ENCODE measurements at regions not wholly inside any gene's neighbourhood (a gene's known extent, or its start where the extent isn't known, plus 50 kb on each side); places are given as distances from the start of the nearest gene placed in this dataset.

GRCh38 chr7:148472406-148472805, 118.2 kb upstream of the C7orf33 start:
- ATAC-seq (ENCODE audit: low read depth in 2 of 2): no peak

GRCh38 chr7:148473703-148474480, 116.7 kb upstream of the C7orf33 start:
- Mint-ChIP-seq H3K36me3 (no peaks in the 10 kb centered on the region), H3K4me3 (no peak overlapping the region), H3K9me3 (peaks cover 0 to 2% (median 0%) of the 10 kb centered on the region in 7 donors), H3K4me1 (peaks cover 0 to 5% (median 0%) of the 10 kb centered on the region in 3 donors), H3K27me3 (peaks cover 0 to 15% (median 9%) of the 10 kb centered on the region in 3 donors), H3K27ac (peak overlapping the region in 2 of 6 donors; percentile 27 to 30)
- DNase-seq: no peak
- ATAC-seq (ENCODE audit: low read depth in 2 of 2): no peak

More at GRCh38 chr7:148472406-148472805, 118.2 kb upstream of the C7orf33 start:
- peaks cover 0 to 5% (median 0%) of the 10 kb centered on the region in 3 donors for H3K4me1 Mint-ChIP-seq
- no peak for DNase-seq
- peak overlapping the region in 2 of 6 donors; percentile 71 to 72 for H3K27ac Mint-ChIP-seq
- H3K9me3 Mint-ChIP-seq: peaks cover 0 to 2% (median 0%) of the 10 kb centered on the region in 7 donors
- H3K27me3 Mint-ChIP-seq: peaks cover 0 to 15% (median 9%) of the 10 kb centered on the region in 3 donors
- peak overlapping the region in 1 of 8 donors; percentile 11 for H3K4me3 Mint-ChIP-seq
- H3K36me3 Mint-ChIP-seq: no peaks in the 10 kb centered on the region

GRCh38 chr7:148474481-148475025, 116.0 kb upstream of the C7orf33 start:
- no peaks in the 10 kb centered on the region for H3K36me3 Mint-ChIP-seq
- H3K4me3 Mint-ChIP-seq: no peak overlapping the region
- peaks cover 0 to 2% (median 0%) of the 10 kb centered on the region in 7 donors for H3K9me3 Mint-ChIP-seq
- ATAC-seq (ENCODE audit: low read depth in 2 of 2) (no peak), DNase-seq (no peak)
- H3K4me1 Mint-ChIP-seq: peaks cover 0 to 5% (median 0%) of the 10 kb centered on the region in 3 donors
- peak overlapping the region in 2 of 6 donors; percentile 27 to 89 for H3K27ac Mint-ChIP-seq
- peaks cover 0 to 15% (median 9%) of the 10 kb centered on the region in 3 donors for H3K27me3 Mint-ChIP-seq

GRCh38 chr7:148478551-148478950, 112.0 kb upstream of the C7orf33 start:
- ATAC-seq (ENCODE audit: low read depth in 2 of 2): no peak
- Mint-ChIP-seq H3K9me3 (no peaks in the 10 kb centered on the region), H3K4me3 (no peak overlapping the region), H3K36me3 (no peaks in the 10 kb centered on the region), H3K27me3 (peaks cover 0 to 9% (median 0%) of the 10 kb centered on the region in 3 donors), H3K27ac (peak overlapping the region in 2 of 6 donors; percentile 28 to 61), H3K4me1 (peaks cover 0 to 17% (median 12%) of the 10 kb centered on the region in 3 donors)
- no peak for DNase-seq

- peaks cover 0 to 29% (median 20%) of the 10 kb centered on the region in 3 donors for H3K4me1 Mint-ChIP-seq
- no peaks in the 10 kb centered on the region for H3K36me3 Mint-ChIP-seq
- H3K27ac Mint-ChIP-seq: peak overlapping the region in 2 of 6 donors; percentile 33 to 88
- H3K27me3 Mint-ChIP-seq: no peaks in the 10 kb centered on the region
- peak in 1 of 2 donors; percentile 65 for ATAC-seq (ENCODE audit: low read depth in 2 of 2)
- H3K9me3 Mint-ChIP-seq: no peaks in the 10 kb centered on the region
- DNase-seq: no peak
- H3K4me3 Mint-ChIP-seq: peak overlapping the region in 1 of 8 donors; percentile 20
Measured at GRCh38 chr7:148480479-148481146, 110.0 kb upstream of the C7orf33 start.

- no peaks in the 10 kb centered on the region for H3K36me3 Mint-ChIP-seq
- no peaks in the 10 kb centered on the region for H3K9me3 Mint-ChIP-seq
- DNase-seq: no peak
- no peaks in the 10 kb centered on the region for H3K27me3 Mint-ChIP-seq
- peaks cover 0 to 29% (median 20%) of the 10 kb centered on the region in 3 donors for H3K4me1 Mint-ChIP-seq
- no peak overlapping the region for H3K4me3 Mint-ChIP-seq
- ATAC-seq (ENCODE audit: low read depth in 2 of 2): no peak
- H3K27ac Mint-ChIP-seq: peak overlapping the region in 1 of 6 donors; percentile 77
Measured at GRCh38 chr7:148481147-148481526, 109.4 kb upstream of the C7orf33 start.

- no peak for ATAC-seq (ENCODE audit: low read depth in 2 of 2)
- Mint-ChIP-seq H3K27me3 (no peaks in the 10 kb centered on the region), H3K27ac (peak overlapping the region in 1 of 6 donors; percentile 42), H3K4me3 (no peak overlapping the region), H3K36me3 (no peaks in the 10 kb centered on the region), H3K9me3 (no peaks in the 10 kb centered on the region), H3K4me1 (peaks cover 0 to 25% (median 20%) of the 10 kb centered on the region in 3 donors)
- DNase-seq: no peak
Measured at GRCh38 chr7:148481971-148482626, 108.5 kb upstream of the C7orf33 start.

GRCh38 chr7:148483515-148484308, 106.9 kb upstream of the C7orf33 start:
- DNase-seq (no peak), ATAC-seq (ENCODE audit: low read depth in 2 of 2) (no peak)
- no peak overlapping the region for H3K4me3 Mint-ChIP-seq
- H3K9me3 Mint-ChIP-seq: no peaks in the 10 kb centered on the region
- H3K27me3 Mint-ChIP-seq: peaks cover 0 to 5% (median 0%) of the 10 kb centered on the region in 3 donors
- peak overlapping the region in 3 of 6 donors; percentile 3 to 43 (median 14) for H3K27ac Mint-ChIP-seq
- peaks cover 0 to 24% (median 20%) of the 10 kb centered on the region in 3 donors for H3K4me1 Mint-ChIP-seq
- H3K36me3 Mint-ChIP-seq: no peaks in the 10 kb centered on the region

- ATAC-seq (ENCODE audit: low read depth in 2 of 2): no peak
- no peak for DNase-seq
- H3K4me3 Mint-ChIP-seq: no peak overlapping the region
- no peaks in the 10 kb centered on the region for H3K36me3 Mint-ChIP-seq
- peaks cover 0 to 24% (median 20%) of the 10 kb centered on the region in 3 donors for H3K4me1 Mint-ChIP-seq
- H3K27me3 Mint-ChIP-seq: peaks cover 0 to 5% (median 2%) of the 10 kb centered on the region in 3 donors
- H3K9me3 Mint-ChIP-seq: no peaks in the 10 kb centered on the region
- H3K27ac Mint-ChIP-seq: peak overlapping the region in 4 of 6 donors; percentile 12 to 88 (median 38)
Measured at GRCh38 chr7:148484486-148484885, 106.1 kb upstream of the C7orf33 start.

GRCh38 chr7:148485618-148486017, 104.9 kb upstream of the C7orf33 start:
- Mint-ChIP-seq H3K4me1 (peaks cover 0 to 19% (median 14%) of the 10 kb centered on the region in 3 donors), H3K9me3 (no peaks in the 10 kb centered on the region), H3K36me3 (no peaks in the 10 kb centered on the region), H3K27ac (no peak overlapping the region), H3K4me3 (no peak overlapping the region), H3K27me3 (peaks cover under 1 to 15% (median 9%) of the 10 kb centered on the region in 3 donors)
- ATAC-seq (ENCODE audit: low read depth in 2 of 2) (no peak), DNase-seq (no peak)

- Mint-ChIP-seq H3K4me1 (peaks cover 0 to 12% (median 12%) of the 10 kb centered on the region in 3 donors), H3K4me3 (no peak overlapping the region), H3K27me3 (peaks cover 12 to 27% (median 18%) of the 10 kb centered on the region in 3 donors), H3K27ac (no peak overlapping the region), H3K36me3 (no peaks in the 10 kb centered on the region), H3K9me3 (no peaks in the 10 kb centered on the region)
- ATAC-seq (ENCODE audit: low read depth in 2 of 2): no peak
- no peak for DNase-seq
Measured at GRCh38 chr7:148486937-148487336, 103.6 kb upstream of the C7orf33 start.

- Mint-ChIP-seq H3K4me3 (no peak overlapping the region), H3K4me1 (peaks cover 0 to 12% (median 9%) of the 10 kb centered on the region in 3 donors), H3K9me3 (peaks cover 0 to 8% (median 3%) of the 10 kb centered on the region in 7 donors), H3K36me3 (no peaks in the 10 kb centered on the region), H3K27me3 (peaks cover 18 to 30% (median 24%) of the 10 kb centered on the region in 3 donors), H3K27ac (no peak overlapping the region)
- ATAC-seq (ENCODE audit: low read depth in 2 of 2) (no peak), DNase-seq (no peak)
Measured at GRCh38 chr7:148487912-148488311, 102.7 kb upstream of the C7orf33 start.
